Thoracic aorta (tissue), 2 donors: ENCODE measurements at regions not wholly inside any gene's neighbourhood (a gene's known extent, or its start where the extent isn't known, plus 50 kb on each side); places are given as distances from the start of the nearest gene placed in this dataset.

Experiments used
- ATAC-seq: fragments of 150-250 bp; one replicate; pipeline ENCODE4 v1.8.0; 2017; ENCODE audit warnings: low read depth; ENCODE audit not compliant: insufficient number of reproducible peaks, low FRiP score
- DNase-seq: peaks from one replicate; pipeline ENCODE4 v3.0.0-alpha.2; 2020; ENCODE audit warnings: low spot score
- H3K27ac ChIP-seq, 2 donors: fragments of 200-600 bp; sonication (generic); 1 replicate in 1 of 2; 2 replicates in 1 of 2; pipeline ENCODE4 v1.5.1; 2016; ENCODE audit warnings: mild to moderate bottlenecking in 2 of 2, moderate library complexity in 2 of 2
- H3K27me3 ChIP-seq: fragments of 200-600 bp; sonication (generic); replicated peaks from 2 replicates; pipeline ENCODE4 v1.6.0; 2016; ENCODE audit warnings: mild to moderate bottlenecking; ENCODE audit not compliant: insufficient read depth
- H3K36me3 ChIP-seq: fragments of 200-600 bp; sonication (generic); one replicate; pipeline ENCODE4 v1.5.1; 2016
- H3K4me1 ChIP-seq, 2 donors: fragments of 200-600 bp; sonication (generic); 1 replicate in 1 of 2; 2 replicates in 1 of 2; pipeline versions ENCODE4 v1.5.1 to v1.6.0; 2016; ENCODE audit warnings: low read depth in 2 of 2, mild to moderate bottlenecking in 1 of 2; ENCODE audit not compliant: control insufficient read depth in 1 of 2
- H3K4me3 ChIP-seq: fragments of 200-600 bp; sonication (generic); 2 replicates; pipeline ENCODE4 v1.5.1; 2016; ENCODE audit warnings: mild to moderate bottlenecking
- H3K9me3 ChIP-seq: fragments of 200-600 bp; sonication (generic); 2 replicates; pipeline ENCODE4 v1.5.1; 2016
- CTCF ChIP-seq: fragments of 200-600 bp; sonication (generic); IDR thresholded peaks from one replicate; pipeline ENCODE4 v1.5.1; 2019; ENCODE audit warnings: antibody characterized with exemption

DNA sequence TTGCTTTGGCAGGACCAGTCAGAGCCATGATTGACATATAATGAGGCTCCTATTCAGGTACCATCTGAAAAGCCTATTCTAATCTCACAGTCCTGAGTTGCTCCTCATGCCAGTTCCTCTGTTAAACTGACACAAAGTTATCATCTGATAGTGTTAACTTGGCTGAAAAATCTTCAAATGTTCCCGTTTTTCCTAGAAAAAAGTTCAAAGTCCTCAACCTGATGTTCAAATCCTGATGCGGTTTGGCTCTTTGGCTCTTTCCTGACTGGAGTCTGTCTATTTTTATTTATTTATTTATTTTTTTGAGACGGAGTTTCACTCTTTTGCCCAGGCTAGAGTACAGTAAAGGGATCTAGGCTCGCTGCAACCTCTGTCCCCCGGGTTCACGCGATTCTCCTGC is 244.2 kb downstream of the ANKRD50 start:
- no peaks in the 10 kb centered on the region for H3K36me3 ChIP-seq
- H3K27ac ChIP-seq: no peak overlapping the region
- no peak overlapping the region for H3K4me3 ChIP-seq
- TF ChIP-seq CTCF: no peak
- H3K9me3 ChIP-seq: peaks cover 10% of the 10 kb centered on the region
- DNase-seq (no peak), ATAC-seq (no peak)
- no peaks in the 10 kb centered on the region for H3K27me3 ChIP-seq
- no peaks in the 10 kb centered on the region for H3K4me1 ChIP-seq

- ATAC-seq: no peak
- Histone ChIP-seq H3K4me1 (no peaks in the 10 kb centered on the region), H3K27me3 (no peaks in the 10 kb centered on the region), H3K27ac (no peak overlapping the region), H3K36me3 (no peaks in the 10 kb centered on the region), H3K4me3 (no peak overlapping the region), H3K9me3 (peaks cover 10% of the 10 kb centered on the region)
- no peak for TF ChIP-seq CTCF
- DNase-seq: no peak
Measured at GRCh38 chr4:124469981-124470380, 242.6 kb downstream of the ANKRD50 start.

- Histone ChIP-seq H3K4me1 (no peaks in the 10 kb centered on the region), H3K27ac (no peak overlapping the region), H3K36me3 (no peaks in the 10 kb centered on the region), H3K27me3 (no peaks in the 10 kb centered on the region), H3K4me3 (no peak overlapping the region), H3K9me3 (no peaks in the 10 kb centered on the region)
- ATAC-seq: no peak
- no peak for TF ChIP-seq CTCF
- DNase-seq: no peak
Measured at GRCh38 chr4:124478470-124478869, 234.1 kb downstream of the ANKRD50 start.

DNA sequence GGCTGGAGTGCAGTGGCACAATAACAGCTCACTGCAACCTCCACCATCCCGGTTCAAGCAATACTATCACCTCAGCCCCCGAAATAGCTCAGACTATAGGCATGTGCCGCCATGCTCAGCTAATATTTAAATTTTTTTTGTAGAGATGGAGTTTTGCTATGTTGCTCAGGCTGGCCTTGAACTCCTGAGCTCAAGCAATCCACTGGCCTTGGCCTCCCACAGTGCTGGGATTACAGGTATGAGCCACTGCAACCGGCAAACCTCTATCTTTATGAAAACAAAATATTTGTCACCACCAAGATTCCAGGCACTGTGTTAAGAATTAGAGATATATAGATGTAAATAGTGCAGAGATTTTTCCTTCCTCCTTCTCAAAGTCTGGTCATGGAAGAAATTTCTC is 232.5 kb downstream of the ANKRD50 start:
- no peaks in the 10 kb centered on the region for H3K4me1 ChIP-seq
- TF ChIP-seq CTCF: no peak
- no peak overlapping the region for H3K27ac ChIP-seq
- no peaks in the 10 kb centered on the region for H3K9me3 ChIP-seq
- H3K27me3 ChIP-seq: no peaks in the 10 kb centered on the region
- H3K36me3 ChIP-seq: no peaks in the 10 kb centered on the region
- H3K4me3 ChIP-seq: no peak overlapping the region
- DNase-seq: no peak
- ATAC-seq: no peak

GRCh38 chr4:124481123-124481522 is 231.4 kb downstream of the ANKRD50 start:
- ATAC-seq: no peak
- no peak for DNase-seq
- no peak for TF ChIP-seq CTCF

More at GRCh38 chr4:124481123-124481522, 231.4 kb downstream of the ANKRD50 start:
- H3K27me3 ChIP-seq: no peaks in the 10 kb centered on the region
- H3K36me3 ChIP-seq: no peaks in the 10 kb centered on the region
- H3K4me3 ChIP-seq: no peak overlapping the region
- no peaks in the 10 kb centered on the region for H3K9me3 ChIP-seq
- no peak overlapping the region for H3K27ac ChIP-seq
- H3K4me1 ChIP-seq: no peaks in the 10 kb centered on the region
